GM18861 (cell line): ENCODE measurements at regions not wholly inside any gene's neighbourhood (a gene's known extent, or its start where the extent isn't known, plus 50 kb on each side); places are given as distances from the start of the nearest gene placed in this dataset.
"Not testable (repeated sequence)": the region's sequence is repeated elsewhere in the genome, so short reads cannot be mapped to it uniquely, and the experiment has no call there.

Experiments used
- ATAC-seq: cut with Tn5 transposase; IDR thresholded peaks from one replicate; pipeline ENCODE4 v1.9.1; 2021; ENCODE audit not compliant: unreplicated experiment

- ATAC-seq = no peak
Observed at GRCh38 chr4:178010596-178010995, 568.4 kb upstream of the AGA start.

DNA sequence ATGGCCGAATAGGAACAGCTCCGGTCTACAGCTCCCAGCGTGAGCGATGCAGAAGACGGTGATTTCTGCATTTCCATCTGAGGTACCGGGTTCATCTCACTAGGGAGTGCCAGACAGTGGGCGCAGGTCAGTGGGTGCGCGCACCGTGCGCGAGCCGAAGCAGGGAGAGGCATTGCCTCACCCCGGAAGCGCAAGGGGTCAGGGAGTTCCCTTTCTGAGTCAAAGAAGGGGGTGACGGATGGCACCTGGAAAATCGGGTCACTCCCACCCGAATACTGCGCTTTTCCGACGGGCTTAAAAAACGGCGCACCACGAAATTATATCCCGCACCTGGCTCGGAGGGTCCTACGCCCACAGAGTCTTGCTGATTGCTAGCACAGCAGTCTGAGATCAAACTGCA is 572.8 kb upstream of the AGA start:
- not testable (repeated sequence) for ATAC-seq

DNA sequence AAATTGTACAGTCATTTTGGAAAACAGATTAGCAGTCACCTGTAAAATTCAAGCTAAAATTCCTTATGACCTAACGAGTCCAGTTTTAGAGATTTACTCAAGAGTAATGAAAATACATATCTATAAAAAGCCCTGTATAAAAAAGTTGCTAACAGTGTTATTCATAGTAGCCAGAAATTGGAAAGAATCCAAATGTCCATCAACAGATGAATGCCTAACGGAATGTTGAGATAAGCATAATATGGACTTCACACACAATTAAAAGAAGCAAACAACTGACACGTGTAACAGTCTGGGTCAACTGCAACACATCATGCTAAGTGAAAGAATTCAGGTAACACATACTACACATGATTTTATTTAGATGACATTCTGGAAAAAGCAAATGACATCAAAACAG is 584.8 kb upstream of the AGA start:
- no peak for ATAC-seq

DNA sequence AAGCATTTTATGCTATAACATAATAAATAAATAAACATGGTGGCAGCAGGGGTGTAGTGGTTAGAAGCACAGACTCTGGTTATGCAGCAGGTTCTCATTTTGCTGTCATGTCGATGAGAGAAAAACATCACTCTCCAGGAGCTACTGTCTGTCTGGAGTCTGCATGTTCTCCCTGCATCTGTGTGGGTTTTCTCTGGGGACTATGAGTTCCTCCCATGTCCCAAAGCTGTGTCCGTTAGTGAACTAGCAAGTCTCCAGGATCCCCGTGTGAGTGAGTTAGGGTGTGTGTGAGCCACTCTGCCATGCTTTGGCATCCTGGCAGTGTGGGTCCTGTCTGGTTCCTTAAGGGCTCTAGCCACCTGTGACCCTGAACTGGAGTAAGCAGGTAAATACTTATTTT is 585.6 kb upstream of the AGA start:
- ATAC-seq = no peak

GRCh38 chr4:178028481-178028880 is 586.2 kb upstream of the AGA start:
- ATAC-seq = no peak

GRCh38 chr4:178037459-178038214 is 595.4 kb upstream of the AGA start:
- ATAC-seq = no peak

GRCh38 chr4:178056996-178057395 is 614.8 kb upstream of the AGA start:
- no peak for ATAC-seq

GRCh38 chr4:178063568-178063967 is 621.3 kb upstream of the AGA start:
- ATAC-seq = no peak

DNA sequence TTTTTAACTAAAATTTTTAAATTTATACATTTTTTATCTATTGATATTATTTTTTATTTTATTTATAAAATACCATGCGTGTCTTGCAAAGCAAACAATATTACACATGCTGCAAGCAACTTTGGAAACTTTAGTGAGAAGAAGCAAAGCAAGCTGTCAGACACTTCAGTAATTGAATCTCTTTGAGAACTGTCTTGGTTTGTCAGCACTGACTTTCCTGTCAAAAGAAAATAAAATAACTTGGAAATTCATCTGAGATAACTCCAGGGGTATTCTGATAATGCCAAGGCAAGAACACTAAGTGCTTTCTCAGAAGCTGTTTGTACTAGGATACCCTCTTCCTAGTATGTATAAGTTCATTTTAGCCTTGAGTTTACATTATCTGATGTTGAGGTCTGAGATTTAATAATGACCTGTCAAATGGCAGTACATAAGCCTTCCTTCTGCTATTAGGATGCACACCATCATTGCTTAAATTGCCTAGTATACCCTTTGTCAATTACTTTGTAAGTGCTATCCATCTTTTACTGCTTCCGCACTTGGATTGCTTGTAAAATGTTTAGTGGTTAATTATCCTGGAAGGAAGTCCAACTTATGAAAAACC is 624.2 kb upstream of the AGA start:
- ATAC-seq = no peak

GRCh38 chr4:178068136-178068535 is 625.9 kb upstream of the AGA start:
- no peak for ATAC-seq

- ATAC-seq = no peak
Observed at GRCh38 chr4:178070163-178070562, 627.9 kb upstream of the AGA start.

- no peak for ATAC-seq
Observed at GRCh38 chr4:178080312-178080711, 638.1 kb upstream of the AGA start.

- ATAC-seq = no peak
Observed at GRCh38 chr4:178081176-178081575, 638.9 kb upstream of the AGA start.

- ATAC-seq = no peak
Observed at GRCh38 chr4:178081896-178082295, 639.7 kb upstream of the AGA start.

- ATAC-seq = no peak
Observed at GRCh38 chr4:178082906-178083305, 640.7 kb upstream of the AGA start.

DNA sequence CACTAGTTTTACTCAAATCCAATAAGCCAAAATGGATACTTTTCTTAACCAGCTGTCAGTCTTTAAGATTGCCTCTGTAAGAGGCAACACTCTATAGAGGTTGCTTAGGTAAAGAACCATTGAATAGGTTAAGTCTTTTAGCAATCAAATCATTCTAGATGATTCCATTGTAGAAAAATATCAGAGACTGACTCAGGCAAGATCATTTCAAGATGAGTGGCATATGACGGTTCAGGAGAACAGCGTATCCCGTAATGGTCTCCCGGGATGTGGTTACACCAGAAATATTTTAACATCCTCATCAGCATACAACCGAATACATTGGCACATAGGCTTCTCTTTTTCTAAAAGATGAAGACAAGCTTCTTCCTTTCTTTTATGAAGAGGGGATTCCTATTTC is 641.7 kb upstream of the AGA start:
- no peak for ATAC-seq

- no peak for ATAC-seq
Observed at GRCh38 chr4:178086320-178086719, 644.1 kb upstream of the AGA start.

DNA sequence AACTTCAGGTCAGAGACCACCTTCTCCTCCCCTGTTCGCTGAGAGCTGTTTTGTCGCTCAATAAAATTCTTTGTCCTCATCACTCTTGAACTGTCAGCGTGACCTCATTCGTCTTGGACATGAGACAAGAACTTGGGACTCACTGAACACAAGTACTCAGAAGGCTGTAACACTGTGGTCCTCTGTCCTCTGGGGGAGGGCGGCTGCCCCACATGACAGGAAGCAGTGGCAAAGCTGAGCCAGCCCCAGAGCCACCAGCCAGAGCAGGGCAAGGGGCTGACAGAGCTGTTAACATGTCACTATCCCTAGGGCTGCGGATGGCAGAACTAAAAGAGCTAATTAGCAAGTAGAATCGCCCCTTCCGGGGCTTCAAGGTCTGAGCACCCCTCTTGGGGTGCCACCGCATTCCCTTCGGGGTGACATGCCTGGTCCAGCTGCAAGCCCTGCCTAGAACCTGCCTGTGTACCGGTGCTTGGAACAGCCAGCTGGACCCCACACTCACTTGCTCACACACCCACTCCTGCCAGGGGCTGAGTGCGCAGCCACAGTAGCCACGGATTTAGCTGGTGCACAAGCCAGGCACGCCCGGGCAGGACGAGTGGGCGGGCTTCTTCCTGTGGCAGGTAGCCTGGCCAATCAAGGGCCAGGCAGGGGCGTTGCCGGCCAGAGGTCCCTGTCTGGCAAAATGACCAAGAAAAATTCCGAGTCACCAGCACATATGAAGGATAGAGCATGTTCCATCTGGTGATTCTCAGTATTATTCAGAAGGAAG is 648.6 kb upstream of the AGA start:
- ATAC-seq = no peak

DNA sequence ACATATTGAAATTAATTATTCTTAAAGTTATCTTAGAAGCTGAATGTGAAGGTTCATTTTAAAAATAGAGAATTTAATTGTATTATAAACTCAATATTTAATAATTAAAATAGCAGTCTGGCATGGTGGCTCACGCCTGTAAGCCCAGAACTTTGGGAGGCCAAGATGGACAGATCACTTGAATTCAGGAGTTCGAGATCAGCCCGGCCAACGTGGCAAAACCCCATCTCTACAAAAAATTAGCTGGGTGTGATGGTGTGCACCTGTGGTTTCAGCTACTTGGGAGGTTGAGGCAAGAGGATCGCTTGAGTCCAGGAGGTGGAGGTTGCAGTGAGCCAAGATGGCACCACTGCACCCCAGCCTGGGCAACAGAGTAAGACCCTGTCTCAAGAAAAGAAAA is 659.9 kb upstream of the AGA start:
- ATAC-seq = no peak

DNA sequence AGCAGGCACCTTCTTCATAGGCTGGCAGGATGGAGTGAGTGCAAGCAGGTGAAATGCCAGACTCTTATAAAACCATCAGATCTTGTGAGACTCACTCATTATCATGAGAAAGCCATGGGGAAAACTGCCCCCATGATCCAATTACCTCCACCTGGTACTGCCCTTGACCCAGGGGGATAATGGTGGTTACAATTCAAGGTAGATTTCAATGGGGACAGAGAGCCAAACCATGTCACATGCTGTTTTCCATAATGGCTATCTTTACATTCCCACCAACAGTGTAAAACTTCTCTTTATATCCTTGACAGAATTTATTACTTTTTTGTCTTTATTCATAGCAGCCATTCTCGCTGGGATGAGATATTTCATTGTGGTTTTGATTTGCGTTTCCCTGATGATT is 663.0 kb upstream of the AGA start:
- no peak for ATAC-seq

DNA sequence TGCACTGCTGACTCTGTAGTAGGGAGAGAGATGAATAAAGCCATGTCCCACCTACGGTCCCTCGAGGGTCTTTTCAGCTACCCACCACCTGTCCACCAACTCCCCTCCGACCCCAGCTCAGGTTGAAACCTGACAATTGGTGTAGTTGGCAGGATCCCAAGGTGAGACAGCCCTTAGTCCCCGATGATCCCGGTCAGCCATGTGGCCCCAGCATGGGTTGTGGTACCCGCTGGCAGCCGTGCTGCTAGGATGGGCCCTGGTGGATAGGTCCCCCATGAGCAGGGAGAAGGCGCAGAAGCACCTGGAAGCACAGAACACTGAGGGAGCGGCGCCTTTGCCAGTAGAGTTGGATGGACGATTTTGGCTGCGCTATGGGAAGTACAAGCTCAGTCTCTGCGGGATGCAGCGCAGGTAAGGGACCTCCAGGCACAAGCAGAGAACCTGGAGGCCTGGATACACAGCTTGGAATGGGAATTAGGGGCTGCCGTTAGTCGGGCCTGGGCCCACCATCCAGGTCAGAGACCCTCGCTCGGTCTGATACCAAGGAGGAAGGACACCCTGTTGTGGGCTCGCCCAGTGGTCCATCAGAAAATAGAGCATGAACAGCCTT is 694.6 kb upstream of the AGA start:
- ATAC-seq = no peak
